ENCODE measurements at regions not wholly inside any gene's neighbourhood (a gene's known extent, or its start where the extent isn't known, plus 50 kb on each side); places are given as distances from the start of the nearest gene placed in this dataset.

- H3K4me2 ChIP-seq (ENCODE audit: insufficient read depth, low read length) = no peak overlapping the region
- H3K4me3 ChIP-seq (replicated peaks in 1 of 3; ENCODE audit: insufficient read depth in 1 of 3, low read depth in 1 of 3, low read length in 3 of 3) = no peak overlapping the region
- no peaks in the 10 kb centered on the region for H3K9me3 ChIP-seq (replicated peaks; ENCODE audit: control insufficient read depth, insufficient read depth, low read length)
- no peak overlapping the region for H3K9ac ChIP-seq (replicated peaks; ENCODE audit: extremely low read depth, insufficient read depth, low read length)
- POLR2A ChIA-PET = no interaction called here
- H2AFZ ChIP-seq (ENCODE audit: low read depth, low read length) = no peak overlapping the region
- intact Hi-C loops (cut with micrococcal nuclease) = no loop called here
- DNase-seq (ENCODE audit: low read depth, low spot score) (no peak), FAIRE-seq (no peak)
- BruUV-seq (replicated peaks) = no TSS peak
- no peak overlapping the region for H3K27ac ChIP-seq (ENCODE audit: insufficient read depth, low read depth, low read length)
- no peaks in the 10 kb centered on the region for H3K9me1 ChIP-seq (replicated peaks; ENCODE audit: control insufficient read depth, extremely low read depth, insufficient read depth, low read length)
- CTCF ChIA-PET = no interaction called here
- no peaks in the 10 kb centered on the region for H3K27me3 ChIP-seq (ENCODE audit: control insufficient read depth in 2 of 2, insufficient read depth in 2 of 2, low read length in 2 of 2)
- no peaks in the 10 kb centered on the region for H4K20me1 ChIP-seq (replicated peaks; ENCODE audit: control insufficient read depth, extremely low read depth, insufficient read depth, low read length)
- TF ChIP-seq CTCF (IDR thresholded peaks at IDR 0.05; ENCODE audit: extremely low read depth in 1 of 2, insufficient read depth in 1 of 2, low read depth in 1 of 2, low read length in 2 of 2) = no peak
- TF ChIP-seq JUN (IDR thresholded peaks at IDR 0.05; ENCODE audit: borderline replicate concordance, insufficient read depth, insufficient read length, low read depth) = no peak
- TF ChIP-seq GATA2 (IDR thresholded peaks at IDR 0.05; ENCODE audit: insufficient read depth, insufficient read length, low read depth, low read length) = no peak
- H3K4me1 ChIP-seq (ENCODE audit: control insufficient read depth, extremely low read depth, insufficient read depth, low read length) = no peaks in the 10 kb centered on the region
- no peaks in the 10 kb centered on the region for H3K79me2 ChIP-seq (ENCODE audit: control insufficient read depth, insufficient read depth, low read length)
- dilution Hi-C loops (cut with MboI; ENCODE audit: extremely low pct_ligation_motif_present, low sequenced_read_pairs) = no loop called here
- no peaks in the 10 kb centered on the region for H3K36me3 ChIP-seq (ENCODE audit: control insufficient read depth in 2 of 2, extremely low read depth in 1 of 2, insufficient read depth in 2 of 2, low read length in 2 of 2)
Observed at GRCh38 chr13:52921194-52921593, 72.8 kb upstream of the PCDH8 start.

GRCh38 chr13:52916486-52916990 lies 68.1 kb upstream of the PCDH8 start:
- Histone ChIP-seq H3K79me2 (ENCODE audit: control insufficient read depth, insufficient read depth, low read length) (no peaks in the 10 kb centered on the region), H3K27me3 (ENCODE audit: control insufficient read depth in 2 of 2, insufficient read depth in 2 of 2, low read length in 2 of 2) (no peaks in the 10 kb centered on the region), H3K4me2 (ENCODE audit: insufficient read depth, low read length) (no peak overlapping the region), H3K4me3 (replicated peaks in 1 of 3; ENCODE audit: insufficient read depth in 1 of 3, low read depth in 1 of 3, low read length in 3 of 3) (no peak overlapping the region), H3K9ac (replicated peaks; ENCODE audit: extremely low read depth, insufficient read depth, low read length) (no peak overlapping the region), H3K27ac (ENCODE audit: insufficient read depth, low read depth, low read length) (no peak overlapping the region), H3K36me3 (ENCODE audit: control insufficient read depth in 2 of 2, extremely low read depth in 1 of 2, insufficient read depth in 2 of 2, low read length in 2 of 2) (no peaks in the 10 kb centered on the region), H3K9me1 (replicated peaks; ENCODE audit: control insufficient read depth, extremely low read depth, insufficient read depth, low read length) (no peaks in the 10 kb centered on the region), H2AFZ (ENCODE audit: low read depth, low read length) (no peak overlapping the region), H4K20me1 (replicated peaks; ENCODE audit: control insufficient read depth, extremely low read depth, insufficient read depth, low read length) (no peaks in the 10 kb centered on the region), H3K9me3 (replicated peaks; ENCODE audit: control insufficient read depth, insufficient read depth, low read length) (no peaks in the 10 kb centered on the region), H3K4me1 (ENCODE audit: control insufficient read depth, extremely low read depth, insufficient read depth, low read length) (no peaks in the 10 kb centered on the region)
- intact Hi-C loops (cut with micrococcal nuclease) (loop anchor here (2.0 kb wide), 1 partner anchor 64 kb away; no protein-coding TSS in a partner anchor), dilution Hi-C loops (cut with MboI; ENCODE audit: extremely low pct_ligation_motif_present, low sequenced_read_pairs) (no loop called here)
- ChIA-PET POLR2A (no interaction called here), CTCF (no interaction called here)
- TF ChIP-seq CTCF (IDR thresholded peaks at IDR 0.05; ENCODE audit: extremely low read depth in 1 of 2, insufficient read depth in 1 of 2, low read depth in 1 of 2, low read length in 2 of 2) (no peak), MYC (IDR thresholded peaks at IDR 0.05; ENCODE audit: low read depth, low read length) (no peak)
- BruUV-seq (replicated peaks) = no TSS peak
- DNase-seq (ENCODE audit: low read depth, low spot score) (no peak), FAIRE-seq (no peak)

Data from endothelial cell of umbilical vein (primary cell).